ENCODE measurements at regions not wholly inside any gene's neighbourhood (a gene's known extent, or its start where the extent isn't known, plus 50 kb on each side); places are given as distances from the start of the nearest gene placed in this dataset.

DNA sequence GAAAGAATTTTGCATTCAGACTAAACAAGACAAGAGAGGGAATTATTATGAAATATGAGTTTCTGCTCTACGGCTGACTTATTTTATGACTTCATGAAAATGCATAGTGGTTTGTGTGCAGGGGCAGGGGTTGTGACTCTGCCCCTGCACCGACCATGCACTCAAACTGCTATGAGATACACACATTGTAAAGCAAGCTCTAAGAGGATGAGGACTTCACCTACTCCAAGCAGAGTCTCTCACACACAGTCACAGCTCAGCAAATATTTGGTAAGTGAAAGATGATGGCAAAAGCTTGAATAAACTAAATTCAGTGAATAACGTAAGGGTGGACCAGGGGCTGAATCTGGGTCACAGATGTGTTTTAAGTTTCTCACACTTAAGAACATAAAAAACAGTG lies 542.9 kb downstream of the PRELID2 start:
- no peaks in the 10 kb centered on the region for H3K36me3 ChIP-seq
- ATAC-seq (no peak), DNase-seq (no peak)
- no peaks in the 10 kb centered on the region for H3K4me1 ChIP-seq
- TF ChIP-seq, protein P1, sequence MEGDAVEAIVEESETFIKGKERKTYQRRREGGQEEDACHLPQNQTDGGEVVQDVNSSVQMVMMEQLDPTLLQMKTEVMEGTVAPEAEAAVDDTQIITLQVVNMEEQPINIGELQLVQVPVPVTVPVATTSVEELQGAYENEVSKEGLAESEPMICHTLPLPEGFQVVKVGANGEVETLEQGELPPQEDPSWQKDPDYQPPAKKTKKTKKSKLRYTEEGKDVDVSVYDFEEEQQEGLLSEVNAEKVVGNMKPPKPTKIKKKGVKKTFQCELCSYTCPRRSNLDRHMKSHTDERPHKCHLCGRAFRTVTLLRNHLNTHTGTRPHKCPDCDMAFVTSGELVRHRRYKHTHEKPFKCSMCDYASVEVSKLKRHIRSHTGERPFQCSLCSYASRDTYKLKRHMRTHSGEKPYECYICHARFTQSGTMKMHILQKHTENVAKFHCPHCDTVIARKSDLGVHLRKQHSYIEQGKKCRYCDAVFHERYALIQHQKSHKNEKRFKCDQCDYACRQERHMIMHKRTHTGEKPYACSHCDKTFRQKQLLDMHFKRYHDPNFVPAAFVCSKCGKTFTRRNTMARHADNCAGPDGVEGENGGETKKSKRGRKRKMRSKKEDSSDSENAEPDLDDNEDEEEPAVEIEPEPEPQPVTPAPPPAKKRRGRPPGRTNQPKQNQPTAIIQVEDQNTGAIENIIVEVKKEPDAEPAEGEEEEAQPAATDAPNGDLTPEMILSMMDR (IDR thresholded peaks at IDR 0.05), result no peak
- no peaks in the 10 kb centered on the region for H3K27me3 ChIP-seq
- peaks cover 0 to 2% of the 10 kb centered on the region in 2 donors for H3K9me3 ChIP-seq
- no peak overlapping the region for H3K27ac ChIP-seq
- no peak overlapping the region for H3K4me3 ChIP-seq
- intact Hi-C loops (cut with DNase I), result no loop called here

DNA sequence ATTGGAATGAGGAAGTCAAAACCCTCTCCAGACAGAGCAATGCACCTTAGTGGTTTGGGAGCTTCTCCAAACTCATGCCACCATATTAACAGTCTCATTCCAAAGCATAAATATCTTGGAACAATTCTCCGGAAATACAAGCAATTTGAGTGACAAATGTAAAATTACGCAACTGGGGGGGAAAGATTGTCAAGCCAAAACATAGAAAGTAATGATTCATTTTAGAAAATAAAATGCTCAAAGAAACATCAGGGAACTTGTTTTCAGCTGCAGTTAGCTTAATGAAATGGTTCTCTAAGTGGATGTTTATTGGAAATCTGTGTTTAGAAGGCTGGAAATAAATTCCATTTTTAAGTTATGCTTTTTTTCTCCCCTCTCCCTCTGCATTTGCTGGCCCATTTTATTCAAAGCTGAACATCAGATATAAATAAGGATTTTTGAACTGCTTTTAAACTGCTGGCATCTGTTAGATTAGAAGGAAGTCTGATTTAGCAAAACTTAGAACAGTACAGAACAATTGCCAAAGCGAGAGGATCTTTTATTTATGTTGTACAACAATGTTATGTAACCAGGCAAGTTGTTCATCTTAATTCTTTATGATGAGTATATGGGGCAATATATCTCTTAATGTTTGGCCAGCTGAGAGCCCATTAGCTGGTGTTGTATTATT lies 551.9 kb downstream of the PRELID2 start:
- H3K9me3 ChIP-seq, result no peaks in the 10 kb centered on the region
- no peaks in the 10 kb centered on the region for H3K36me3 ChIP-seq
- no peak overlapping the region for H3K4me3 ChIP-seq
- no peak for ATAC-seq
- no peak overlapping the region for H3K27ac ChIP-seq
- no peaks in the 10 kb centered on the region for H3K4me1 ChIP-seq
- intact Hi-C loops (cut with DNase I), result no loop called here
- TF ChIP-seq, protein P1 (IDR thresholded peaks at IDR 0.05), result no peak
- peak in 1 of 4 donors; percentile 10 for DNase-seq
- no peaks in the 10 kb centered on the region for H3K27me3 ChIP-seq

DNA sequence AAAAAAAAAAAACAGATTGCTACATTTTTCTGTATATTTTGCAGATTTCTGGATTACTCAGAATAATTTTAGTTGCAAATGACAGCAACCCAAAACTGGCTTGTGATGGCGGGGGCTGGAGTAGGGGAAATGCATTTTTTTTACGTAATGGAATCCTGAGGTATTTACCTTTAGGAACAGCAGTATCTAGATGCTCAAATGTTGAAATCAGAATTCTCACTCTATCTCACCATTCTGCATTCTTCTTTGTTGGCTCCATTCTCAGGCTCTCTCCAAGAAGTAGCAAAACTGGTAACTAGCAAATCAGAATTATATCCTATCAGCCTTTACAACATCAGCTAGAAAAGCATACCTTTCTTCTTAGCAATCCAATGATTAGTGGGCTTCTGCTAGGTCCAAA lies 554.3 kb downstream of the PRELID2 start:
- no peak overlapping the region for H3K4me3 ChIP-seq
- TF ChIP-seq, protein P1 (IDR thresholded peaks at IDR 0.05), result no peak
- no peak overlapping the region for H3K27ac ChIP-seq
- H3K27me3 ChIP-seq, result no peaks in the 10 kb centered on the region
- no peaks in the 10 kb centered on the region for H3K9me3 ChIP-seq
- no peaks in the 10 kb centered on the region for H3K4me1 ChIP-seq
- no peaks in the 10 kb centered on the region for H3K36me3 ChIP-seq
- intact Hi-C loops (cut with DNase I), result no loop called here
- ATAC-seq (no peak), DNase-seq (no peak)

DNA sequence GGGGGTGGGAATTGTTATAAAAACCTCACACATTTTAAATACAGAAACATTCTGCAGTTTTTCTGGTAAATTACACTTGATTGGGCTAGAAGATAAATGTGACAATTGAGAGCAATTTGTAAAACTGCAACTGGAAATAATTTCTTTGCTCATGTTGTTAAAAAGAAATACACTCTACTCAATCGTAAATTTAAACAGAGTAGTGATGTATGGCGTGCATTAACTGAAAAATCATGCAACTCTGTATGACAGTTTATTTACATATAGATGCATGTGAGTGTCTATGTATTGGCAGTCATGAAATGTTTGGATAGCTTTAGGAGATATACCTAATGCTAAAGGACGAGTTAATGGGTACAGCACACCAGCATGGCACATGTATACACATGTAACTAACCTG lies 554.9 kb downstream of the PRELID2 start:
- Histone ChIP-seq H3K9me3 (no peaks in the 10 kb centered on the region), H3K4me1 (no peaks in the 10 kb centered on the region), H3K27me3 (no peaks in the 10 kb centered on the region), H3K36me3 (no peaks in the 10 kb centered on the region), H3K27ac (no peak overlapping the region), H3K4me3 (no peak overlapping the region)
- TF ChIP-seq, protein P1 (IDR thresholded peaks at IDR 0.05), result no peak
- no peak for ATAC-seq
- intact Hi-C loops (cut with DNase I), result no loop called here
- no peak for DNase-seq

DNA sequence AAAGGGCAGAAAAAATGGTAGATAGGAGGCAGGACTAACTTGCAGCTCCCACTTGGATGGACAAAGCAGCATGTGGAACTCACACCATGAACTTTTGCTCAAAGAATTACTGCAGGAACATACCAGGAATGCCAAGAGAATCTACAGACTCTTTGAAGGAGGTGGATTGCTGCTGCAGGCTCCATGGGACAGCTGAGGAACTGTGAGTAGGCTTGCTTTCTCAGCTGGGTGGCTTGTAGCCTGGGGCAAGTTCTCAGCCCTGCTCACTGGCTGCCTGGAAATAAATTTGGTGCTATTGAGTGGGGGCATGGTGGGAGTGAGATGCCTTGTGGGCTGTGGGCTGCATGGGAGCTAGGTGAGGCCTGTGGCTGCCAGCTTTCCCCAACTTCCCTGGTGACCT lies 574.5 kb downstream of the PRELID2 start:
- Histone ChIP-seq H3K9me3 (no peaks in the 10 kb centered on the region), H3K27me3 (no peaks in the 10 kb centered on the region), H3K36me3 (no peaks in the 10 kb centered on the region), H3K4me3 (no peak overlapping the region), H3K4me1 (no peaks in the 10 kb centered on the region), H3K27ac (no peak overlapping the region)
- intact Hi-C loops (cut with DNase I), result no loop called here
- ATAC-seq (no peak), DNase-seq (no peak)
- TF ChIP-seq, protein P1 (IDR thresholded peaks at IDR 0.05), result no peak

Measured in left lung (tissue), 4 donors.